WTC11 (cell line): ENCODE measurements at regions not wholly inside any gene's neighbourhood (a gene's known extent, or its start where the extent isn't known, plus 50 kb on each side); places are given as distances from the start of the nearest gene placed in this dataset.

ENCODE experiments used
- ATAC-seq: fragments of 200-7000 bp; cut with Tn5 transposase; 2 replicates; pipeline ENCODE4 v1.10.0; 2021; ENCODE audit warnings: mild to moderate bottlenecking, moderate library complexity
- CTCF ChIA-PET: fragments of 300-600 bp; sonication (Branson Sonifier 250); formaldehyde crosslinking; loops from one replicate; lab custom pipeline; 2021; ENCODE audit warnings: antibody characterized with exemption; lab: Charles Lee
- POLR2A ChIA-PET: fragments of 350-600 bp; sonication (Branson Sonifier 250); formaldehyde crosslinking; loops from one replicate; lab custom pipeline; 2021; ENCODE audit warnings: antibody characterized with exemption; lab: Charles Lee
- DNase-seq: peaks from one replicate; pipeline ENCODE4 v3.0.0; 2021; ENCODE audit warnings: low spot score
- H3K27ac Mint-ChIP-seq: 2 replicates; pipeline ENCODE4 v1.8.0; 2021; ENCODE audit warnings: mixed read lengths
- H3K27me3 Mint-ChIP-seq: 2 replicates; pipeline ENCODE4 v1.8.0; 2021; ENCODE audit warnings: low read depth, mild to moderate bottlenecking, moderate library complexity, mixed read lengths
- H3K36me3 Mint-ChIP-seq: 2 replicates; pipeline ENCODE4 v1.8.0; 2021; ENCODE audit warnings: mixed read lengths
- H3K4me1 Mint-ChIP-seq: 2 replicates; pipeline ENCODE4 v1.8.0; 2022; ENCODE audit warnings: mixed read lengths
- H3K4me3 Mint-ChIP-seq: 2 replicates; pipeline ENCODE4 v1.8.0; 2021; ENCODE audit warnings: mild to moderate bottlenecking, moderate library complexity, mixed read lengths
- H3K9me3 Mint-ChIP-seq: 2 replicates; pipeline ENCODE4 v1.8.0; 2021; ENCODE audit warnings: mixed read lengths
- ATF1 ChIP-seq: sonication (generic); formaldehyde crosslinking; IDR thresholded peaks from 2 replicates; pipeline ENCODE4 v1.8.1; 2023; ENCODE audit warnings: mild to moderate bottlenecking, moderate library complexity, missing genetic modification reagents
- CREM ChIP-seq: sonication (generic); formaldehyde crosslinking; IDR thresholded peaks from 2 replicates; pipeline ENCODE4 v1.8.1; 2022; ENCODE audit warnings: mild to moderate bottlenecking, missing genetic modification reagents, moderate library complexity
- ELF4 ChIP-seq: sonication (generic); formaldehyde crosslinking; IDR thresholded peaks from 2 replicates; pipeline ENCODE4 v1.8.1; 2022; ENCODE audit warnings: low read depth, mild to moderate bottlenecking, moderate library complexity, missing genetic modification reagents
- ERG ChIP-seq: fragments of 250-450 bp; sonication (Bioruptor Pico); IDR thresholded peaks from 2 replicates; pipeline ENCODE4 v1.8.0; 2021; ENCODE audit warnings: mild to moderate bottlenecking
- GTF2I ChIP-seq: fragments of 250-450 bp; sonication (Bioruptor Pico); conservative IDR thresholded peaks from 2 replicates; pipeline ENCODE4 v1.4.0; 2021; ENCODE audit warnings: mild to moderate bottlenecking
- IRF2 ChIP-seq: sonication (generic); formaldehyde crosslinking; IDR thresholded peaks from 2 replicates; pipeline ENCODE4 v1.8.0; 2022; ENCODE audit warnings: low read depth, missing genetic modification reagents, borderline replicate concordance
- MLX ChIP-seq: sonication (generic); formaldehyde crosslinking; IDR thresholded peaks from 2 replicates; pipeline ENCODE4 v1.8.1; 2023; ENCODE audit warnings: mild to moderate bottlenecking, missing genetic modification reagents, moderate library complexity
- PREB ChIP-seq: sonication (generic); formaldehyde crosslinking; IDR thresholded peaks from 2 replicates; pipeline ENCODE4 v1.8.1; 2022; ENCODE audit warnings: mild to moderate bottlenecking, missing genetic modification reagents, moderate library complexity, borderline replicate concordance
- PRRX2 ChIP-seq: fragments of 250-450 bp; sonication (Bioruptor Pico); IDR thresholded peaks from 2 replicates; pipeline ENCODE4 v1.8.0; 2021; ENCODE audit warnings: mild to moderate bottlenecking
- SP1 ChIP-seq: sonication (generic); formaldehyde crosslinking; conservative IDR thresholded peaks from 2 replicates; pipeline ENCODE4 v1.8.1; 2022; ENCODE audit warnings: missing genetic modification reagents
- ZNF416 ChIP-seq: fragments of 250-450 bp; sonication (Bioruptor Pico); IDR thresholded peaks from 2 replicates; pipeline ENCODE4 v1.9.0; 2021; ENCODE audit warnings: mild to moderate bottlenecking, inconsistent platforms
- ZSCAN18 ChIP-seq: fragments of 250-450 bp; sonication (Bioruptor Pico); IDR thresholded peaks from 2 replicates; pipeline ENCODE4 v2.1.2; 2022; ENCODE audit warnings: mild to moderate bottlenecking, moderate library complexity
- TF ChIP-seq, protein P1 (sequence below): sonication (generic); formaldehyde crosslinking; IDR thresholded peaks from 2 replicates; pipeline ENCODE4 v1.8.1; 2023; ENCODE audit warnings: mild to moderate bottlenecking, missing genetic modification reagents
- TF ChIP-seq, protein P2 (sequence below): sonication (generic); formaldehyde crosslinking; IDR thresholded peaks from 2 replicates; pipeline ENCODE4 v1.8.0; 2022; ENCODE audit warnings: mild to moderate bottlenecking, missing genetic modification reagents
- TF ChIP-seq, protein P3 (sequence below): sonication (generic); formaldehyde crosslinking; IDR thresholded peaks from 2 replicates; pipeline ENCODE4 v1.8.1; 2023; ENCODE audit warnings: mild to moderate bottlenecking, missing genetic modification reagents

- TF ChIP-seq CREM (no peak), IRF2 (CRISPR knock-in tag) (no peak), PRRX2 (CRISPR knock-in tag) (no peak), ATF1 (no peak), MLX (CRISPR knock-in tag) (no peak), PREB (no peak)
- TF ChIP-seq, protein P1, sequence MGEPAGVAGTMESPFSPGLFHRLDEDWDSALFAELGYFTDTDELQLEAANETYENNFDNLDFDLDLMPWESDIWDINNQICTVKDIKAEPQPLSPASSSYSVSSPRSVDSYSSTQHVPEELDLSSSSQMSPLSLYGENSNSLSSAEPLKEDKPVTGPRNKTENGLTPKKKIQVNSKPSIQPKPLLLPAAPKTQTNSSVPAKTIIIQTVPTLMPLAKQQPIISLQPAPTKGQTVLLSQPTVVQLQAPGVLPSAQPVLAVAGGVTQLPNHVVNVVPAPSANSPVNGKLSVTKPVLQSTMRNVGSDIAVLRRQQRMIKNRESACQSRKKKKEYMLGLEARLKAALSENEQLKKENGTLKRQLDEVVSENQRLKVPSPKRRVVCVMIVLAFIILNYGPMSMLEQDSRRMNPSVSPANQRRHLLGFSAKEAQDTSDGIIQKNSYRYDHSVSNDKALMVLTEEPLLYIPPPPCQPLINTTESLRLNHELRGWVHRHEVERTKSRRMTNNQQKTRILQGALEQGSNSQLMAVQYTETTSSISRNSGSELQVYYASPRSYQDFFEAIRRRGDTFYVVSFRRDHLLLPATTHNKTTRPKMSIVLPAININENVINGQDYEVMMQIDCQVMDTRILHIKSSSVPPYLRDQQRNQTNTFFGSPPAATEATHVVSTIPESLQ, result no peak
- TF ChIP-seq, protein P2, sequence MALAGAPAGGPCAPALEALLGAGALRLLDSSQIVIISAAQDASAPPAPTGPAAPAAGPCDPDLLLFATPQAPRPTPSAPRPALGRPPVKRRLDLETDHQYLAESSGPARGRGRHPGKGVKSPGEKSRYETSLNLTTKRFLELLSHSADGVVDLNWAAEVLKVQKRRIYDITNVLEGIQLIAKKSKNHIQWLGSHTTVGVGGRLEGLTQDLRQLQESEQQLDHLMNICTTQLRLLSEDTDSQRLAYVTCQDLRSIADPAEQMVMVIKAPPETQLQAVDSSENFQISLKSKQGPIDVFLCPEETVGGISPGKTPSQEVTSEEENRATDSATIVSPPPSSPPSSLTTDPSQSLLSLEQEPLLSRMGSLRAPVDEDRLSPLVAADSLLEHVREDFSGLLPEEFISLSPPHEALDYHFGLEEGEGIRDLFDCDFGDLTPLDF (CRISPR knock-in tag), result no peak
- TF ChIP-seq, protein P3, sequence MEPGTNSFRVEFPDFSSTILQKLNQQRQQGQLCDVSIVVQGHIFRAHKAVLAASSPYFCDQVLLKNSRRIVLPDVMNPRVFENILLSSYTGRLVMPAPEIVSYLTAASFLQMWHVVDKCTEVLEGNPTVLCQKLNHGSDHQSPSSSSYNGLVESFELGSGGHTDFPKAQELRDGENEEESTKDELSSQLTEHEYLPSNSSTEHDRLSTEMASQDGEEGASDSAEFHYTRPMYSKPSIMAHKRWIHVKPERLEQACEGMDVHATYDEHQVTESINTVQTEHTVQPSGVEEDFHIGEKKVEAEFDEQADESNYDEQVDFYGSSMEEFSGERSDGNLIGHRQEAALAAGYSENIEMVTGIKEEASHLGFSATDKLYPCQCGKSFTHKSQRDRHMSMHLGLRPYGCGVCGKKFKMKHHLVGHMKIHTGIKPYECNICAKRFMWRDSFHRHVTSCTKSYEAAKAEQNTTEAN (CRISPR knock-in tag), result no peak
Observed at GRCh38 chr3:171962137-171962720, 77.1 kb upstream of the FNDC3B start (continued).

GRCh38 chr3:171963546-171963945, 75.8 kb upstream of the FNDC3B start:
- Mint-ChIP-seq H3K27ac (no peak overlapping the region), H3K4me3 (no peak overlapping the region), H3K4me1 (peaks cover 31% of the 10 kb centered on the region), H3K27me3 (no peaks in the 10 kb centered on the region)
- ATAC-seq (no peak), DNase-seq (no peak)
- ChIA-PET POLR2A (no interaction called here), CTCF (no interaction called here)
- TF ChIP-seq ZNF416 (no peak), GTF2I (CRISPR knock-in tag) (no peak), ELF4 (CRISPR knock-in tag) (no peak), ZSCAN18 (CRISPR knock-in tag) (no peak), SP1 (CRISPR knock-in tag) (no peak), ERG (no peak)
- TF ChIP-seq, all 79 proteins: peak for 0
- peaks cover 5% of the 10 kb centered on the region; the same call in 1 of the 2 replicates for H3K9me3 Mint-ChIP-seq
- no peaks in the 10 kb centered on the region for H3K36me3 Mint-ChIP-seq
